H1 (cell line): ENCODE measurements at regions not wholly inside any gene's neighbourhood (a gene's known extent, or its start where the extent isn't known, plus 50 kb on each side); places are given as distances from the start of the nearest gene placed in this dataset.

Experiments
- ATF3 ChIP-seq: IDR thresholded peaks from 2 replicates; pipeline ENCODE4 v1.6.1; 2011; ENCODE audit warnings: low read depth, mild to moderate bottlenecking, low read length; ENCODE audit not compliant: insufficient read depth
- CEBPB ChIP-seq: IDR thresholded peaks from 2 replicates; pipeline ENCODE4 v1.6.1; 2012; ENCODE audit warnings: low read depth, low read length
- CREB1 ChIP-seq: IDR thresholded peaks from 2 replicates; pipeline ENCODE4 v1.6.1; 2012; ENCODE audit warnings: inconsistent platforms
- CTCF ChIP-seq, 3 experiments: IDR thresholded peaks; 1 replicate in 2 of 3; 2 replicates in 1 of 3; pipeline versions ENCODE4 v1.5.1 to v1.6.1; 2011; ENCODE audit warnings: low read length in 3 of 3, mild to moderate bottlenecking in 3 of 3, inconsistent platforms in 2 of 3, low read depth in 1 of 3, moderate library complexity in 1 of 3; ENCODE audit not compliant: insufficient read depth in 1 of 3; ENCODE audit errors: control extremely low read depth in 1 of 3
- E2F6 ChIP-seq: IDR thresholded peaks from 2 replicates; pipeline ENCODE4 v1.6.1; 2012; ENCODE audit warnings: inconsistent platforms
- EP300 ChIP-seq, 2 experiments: IDR thresholded peaks; 1 replicate in 1 of 2; 2 replicates in 1 of 2; pipeline ENCODE4 v1.6.1; 2011 to 2012; ENCODE audit warnings: low read depth in 2 of 2, low read length in 2 of 2, mild to moderate bottlenecking in 2 of 2, borderline replicate concordance in 1 of 2, inconsistent platforms in 1 of 2, moderate library complexity in 1 of 2
- POLR2A ChIP-seq, 2 experiments: IDR thresholded peaks; 1 replicate in 1 of 2; 2 replicates in 1 of 2; pipeline ENCODE4 v1.6.1; 2011; ENCODE audit warnings: low read depth in 2 of 2, low read length in 2 of 2, mild to moderate bottlenecking in 2 of 2; ENCODE audit errors: control extremely low read depth in 1 of 2
- RAD21 ChIP-seq, 2 experiments: IDR thresholded peaks in 1 of 2; conservative IDR thresholded peaks in 1 of 2; 2 replicates each; pipeline ENCODE4 v1.6.1; 2011; ENCODE audit warnings: low read depth in 2 of 2, low read length in 2 of 2, improper control_type of control experiment in 1 of 2, inconsistent platforms in 1 of 2, mild to moderate bottlenecking in 1 of 2, moderate library complexity in 1 of 2
- RBBP5 ChIP-seq: IDR thresholded peaks from 2 replicates; pipeline ENCODE4 v1.7.1; 2012; ENCODE audit warnings: low read depth, mild to moderate bottlenecking, inconsistent platforms, low read length, moderate library complexity, borderline replicate concordance
- RNF2 ChIP-seq: fragments of 200-900, 300-1000 bp; sonication (generic); IDR thresholded peaks from 2 replicates; pipeline ENCODE4 v1.7.1; 2016; ENCODE audit warnings: borderline replicate concordance, low read depth, mild to moderate bottlenecking, antibody characterized with exemption, low read length; ENCODE audit not compliant: poor library complexity, severe bottlenecking; ENCODE audit errors: missing control alignments
- TAF1 ChIP-seq: IDR thresholded peaks from 2 replicates; pipeline ENCODE4 v1.6.1; 2011; ENCODE audit warnings: mild to moderate bottlenecking, low read depth, low read length
- ZNF274 ChIP-seq: IDR thresholded peaks from 2 replicates; pipeline ENCODE4 v1.7.0; 2012; ENCODE audit warnings: low read length, borderline replicate concordance; ENCODE audit errors: extremely low read depth

GRCh38 chr4:100790836-100791615, 273.2 kb upstream of the EMCN start:
- TF ChIP-seq RAD21 (IDR thresholded peaks at IDR 0.05 in 1 of 2, conservative IDR thresholded peaks at IDR 0.05 in 1 of 2; ENCODE audit: low read depth in 2 of 2, low read length in 2 of 2) (no peak), POLR2A (IDR thresholded peaks at IDR 0.05; ENCODE audit: control extremely low read depth in 1 of 2, low read depth in 2 of 2, low read length in 2 of 2) (no peak), CTCF (IDR thresholded peaks at IDR 0.05; ENCODE audit: control extremely low read depth in 1 of 3, insufficient read depth in 1 of 3, low read depth in 1 of 3, low read length in 3 of 3) (no peak), CREB1 (no peak), TAF1 (no peak), ATF3 (no peak), ZNF274 (no peak), RNF2 (no peak), RBBP5 (no peak), CEBPB (no peak), E2F6 (no peak), EP300 (IDR thresholded peaks at IDR 0.05; ENCODE audit: borderline replicate concordance in 1 of 2, low read depth in 2 of 2, low read length in 2 of 2) (no peak)
